Breast epithelium (tissue), 3 donors: ENCODE measurements at regions not wholly inside any gene's neighbourhood (a gene's known extent, or its start where the extent isn't known, plus 50 kb on each side); places are given as distances from the start of the nearest gene placed in this dataset.

ENCODE experiments used
- POLR2A ChIP-seq: fragments of 450-650 bp; IDR thresholded peaks from one replicate; pipeline ENCODE4 v1.6.1; 2016; ENCODE audit warnings: antibody characterized with exemption, mild to moderate bottlenecking, moderate library complexity
- TF ChIP-seq, protein P1 (sequence below), 3 donors: fragments of 450-650 bp; IDR thresholded peaks; one replicate each; pipeline ENCODE4 v1.5.1; 2016 to 2017; ENCODE audit warnings: antibody characterized with exemption in 3 of 3, mild to moderate bottlenecking in 3 of 3, moderate library complexity in 3 of 3

DNA sequence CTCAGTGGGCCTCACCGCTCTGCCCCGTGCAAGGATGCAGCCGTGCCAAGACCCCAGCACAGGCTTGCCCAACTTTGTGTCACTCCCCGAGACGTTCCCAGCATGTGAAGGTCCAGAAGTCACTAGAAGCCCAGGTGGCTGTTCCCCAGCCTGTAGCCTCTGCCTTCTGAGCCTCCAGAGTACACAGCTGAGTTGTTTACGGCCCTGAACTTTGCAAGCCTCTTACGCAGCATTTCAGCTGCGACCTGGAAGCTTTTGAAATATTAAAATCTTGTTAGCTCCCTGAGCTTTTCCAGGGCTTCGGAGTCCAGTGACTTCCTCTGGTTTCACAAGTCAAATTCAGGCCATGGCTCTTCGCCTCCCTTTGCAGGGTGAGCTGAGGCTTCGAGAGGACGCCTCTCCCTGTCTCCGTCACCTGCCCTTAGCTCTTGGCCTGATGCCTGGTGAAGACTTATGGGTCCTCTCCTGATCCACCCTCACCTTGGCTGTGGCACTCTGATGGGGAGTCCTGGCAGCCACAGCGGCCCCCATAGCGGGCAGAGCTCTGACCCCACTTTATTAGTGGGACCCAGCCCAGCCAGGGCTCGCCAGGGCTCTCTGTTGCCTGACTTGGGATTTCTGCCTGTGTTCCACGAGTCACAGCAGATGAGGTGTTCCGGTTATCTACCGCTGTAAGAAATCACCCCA, 76.5 kb upstream of the HPCAL1 start:
- TF ChIP-seq POLR2A = no peak
- TF ChIP-seq, protein P1, sequence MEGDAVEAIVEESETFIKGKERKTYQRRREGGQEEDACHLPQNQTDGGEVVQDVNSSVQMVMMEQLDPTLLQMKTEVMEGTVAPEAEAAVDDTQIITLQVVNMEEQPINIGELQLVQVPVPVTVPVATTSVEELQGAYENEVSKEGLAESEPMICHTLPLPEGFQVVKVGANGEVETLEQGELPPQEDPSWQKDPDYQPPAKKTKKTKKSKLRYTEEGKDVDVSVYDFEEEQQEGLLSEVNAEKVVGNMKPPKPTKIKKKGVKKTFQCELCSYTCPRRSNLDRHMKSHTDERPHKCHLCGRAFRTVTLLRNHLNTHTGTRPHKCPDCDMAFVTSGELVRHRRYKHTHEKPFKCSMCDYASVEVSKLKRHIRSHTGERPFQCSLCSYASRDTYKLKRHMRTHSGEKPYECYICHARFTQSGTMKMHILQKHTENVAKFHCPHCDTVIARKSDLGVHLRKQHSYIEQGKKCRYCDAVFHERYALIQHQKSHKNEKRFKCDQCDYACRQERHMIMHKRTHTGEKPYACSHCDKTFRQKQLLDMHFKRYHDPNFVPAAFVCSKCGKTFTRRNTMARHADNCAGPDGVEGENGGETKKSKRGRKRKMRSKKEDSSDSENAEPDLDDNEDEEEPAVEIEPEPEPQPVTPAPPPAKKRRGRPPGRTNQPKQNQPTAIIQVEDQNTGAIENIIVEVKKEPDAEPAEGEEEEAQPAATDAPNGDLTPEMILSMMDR (IDR thresholded peaks at IDR 0.05) = no peak
